Ishikawa (cell line): ENCODE measurements at regions not wholly inside any gene's neighbourhood (a gene's known extent, or its start where the extent isn't known, plus 50 kb on each side); places are given as distances from the start of the nearest gene placed in this dataset.

Source experiments
- CEBPB ChIP-seq: IDR thresholded peaks from 2 replicates; pipeline ENCODE4 v1.6.1; 2012
- CREB1 ChIP-seq: IDR thresholded peaks from 2 replicates; pipeline ENCODE4 v1.6.1; 2012; ENCODE audit warnings: low read depth
- EGR1 ChIP-seq: IDR thresholded peaks from 2 replicates; pipeline ENCODE4 v1.6.1; 2012
- EP300 ChIP-seq: IDR thresholded peaks from 2 replicates; pipeline ENCODE4 v1.6.1; 2012; ENCODE audit warnings: borderline replicate concordance
- FOXM1 ChIP-seq: IDR thresholded peaks from 2 replicates; pipeline ENCODE4 v1.6.1; 2012; ENCODE audit warnings: low read depth, borderline replicate concordance
- MAX ChIP-seq: IDR thresholded peaks from 2 replicates; pipeline ENCODE4 v1.6.1; 2012
- NFIC ChIP-seq: IDR thresholded peaks from 2 replicates; pipeline ENCODE4 v1.6.1; 2012
- RAD21 ChIP-seq: IDR thresholded peaks from 2 replicates; pipeline ENCODE4 v1.6.1; 2012; ENCODE audit warnings: low read depth
- TAF1 ChIP-seq: IDR thresholded peaks from 2 replicates; pipeline ENCODE4 v1.6.1; 2012; ENCODE audit warnings: low read depth, mild to moderate bottlenecking
- TCF12 ChIP-seq: IDR thresholded peaks from 2 replicates; pipeline ENCODE4 v1.6.1; 2012; ENCODE audit warnings: low read depth
- TEAD4 ChIP-seq: IDR thresholded peaks from 2 replicates; pipeline ENCODE4 v1.6.1; 2012
- USF1 ChIP-seq: IDR thresholded peaks from 2 replicates; pipeline ENCODE4 v1.6.1; 2012
- YY1 ChIP-seq: IDR thresholded peaks from 2 replicates; pipeline ENCODE4 v1.6.1; 2012; ENCODE audit warnings: low read depth
- ZBTB7A ChIP-seq: IDR thresholded peaks from 2 replicates; pipeline ENCODE4 v1.6.1; 2012; ENCODE audit warnings: low read depth
- TF ChIP-seq, protein P1 (sequence below): IDR thresholded peaks from 2 replicates; pipeline ENCODE4 v1.6.1; 2012; ENCODE audit warnings: low read depth, mild to moderate bottlenecking

DNA sequence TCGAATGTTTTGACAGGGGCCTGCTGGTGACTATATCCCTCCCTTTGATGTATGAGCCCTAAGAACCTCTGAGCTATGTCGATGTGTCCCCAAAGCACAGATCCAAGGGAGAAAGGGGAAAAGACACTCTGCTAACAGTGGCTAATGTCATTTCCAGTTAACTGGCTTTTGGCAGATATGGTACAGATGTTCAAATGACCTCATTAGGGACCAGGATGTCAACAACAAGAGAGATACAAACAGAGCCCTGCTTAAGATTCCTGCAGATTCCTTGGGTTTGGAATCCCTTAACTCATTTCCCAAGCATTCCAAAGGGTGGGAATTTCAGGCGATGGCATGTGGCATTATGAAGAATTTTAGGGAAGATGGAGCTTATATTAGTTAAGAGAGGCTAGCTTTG is 517.3 kb downstream of the SOX6 start:
- TF ChIP-seq TCF12: no peak
- no peak for TF ChIP-seq TAF1
- TF ChIP-seq CREB1: no peak
- TF ChIP-seq NFIC: no peak
- no peak for TF ChIP-seq ZBTB7A
- no peak for TF ChIP-seq RAD21
- no peak for TF ChIP-seq TEAD4
- TF ChIP-seq CEBPB: no peak
- no peak for TF ChIP-seq YY1
- no peak for TF ChIP-seq USF1
- TF ChIP-seq FOXM1: no peak
- no peak for TF ChIP-seq EGR1
- TF ChIP-seq, protein P1, sequence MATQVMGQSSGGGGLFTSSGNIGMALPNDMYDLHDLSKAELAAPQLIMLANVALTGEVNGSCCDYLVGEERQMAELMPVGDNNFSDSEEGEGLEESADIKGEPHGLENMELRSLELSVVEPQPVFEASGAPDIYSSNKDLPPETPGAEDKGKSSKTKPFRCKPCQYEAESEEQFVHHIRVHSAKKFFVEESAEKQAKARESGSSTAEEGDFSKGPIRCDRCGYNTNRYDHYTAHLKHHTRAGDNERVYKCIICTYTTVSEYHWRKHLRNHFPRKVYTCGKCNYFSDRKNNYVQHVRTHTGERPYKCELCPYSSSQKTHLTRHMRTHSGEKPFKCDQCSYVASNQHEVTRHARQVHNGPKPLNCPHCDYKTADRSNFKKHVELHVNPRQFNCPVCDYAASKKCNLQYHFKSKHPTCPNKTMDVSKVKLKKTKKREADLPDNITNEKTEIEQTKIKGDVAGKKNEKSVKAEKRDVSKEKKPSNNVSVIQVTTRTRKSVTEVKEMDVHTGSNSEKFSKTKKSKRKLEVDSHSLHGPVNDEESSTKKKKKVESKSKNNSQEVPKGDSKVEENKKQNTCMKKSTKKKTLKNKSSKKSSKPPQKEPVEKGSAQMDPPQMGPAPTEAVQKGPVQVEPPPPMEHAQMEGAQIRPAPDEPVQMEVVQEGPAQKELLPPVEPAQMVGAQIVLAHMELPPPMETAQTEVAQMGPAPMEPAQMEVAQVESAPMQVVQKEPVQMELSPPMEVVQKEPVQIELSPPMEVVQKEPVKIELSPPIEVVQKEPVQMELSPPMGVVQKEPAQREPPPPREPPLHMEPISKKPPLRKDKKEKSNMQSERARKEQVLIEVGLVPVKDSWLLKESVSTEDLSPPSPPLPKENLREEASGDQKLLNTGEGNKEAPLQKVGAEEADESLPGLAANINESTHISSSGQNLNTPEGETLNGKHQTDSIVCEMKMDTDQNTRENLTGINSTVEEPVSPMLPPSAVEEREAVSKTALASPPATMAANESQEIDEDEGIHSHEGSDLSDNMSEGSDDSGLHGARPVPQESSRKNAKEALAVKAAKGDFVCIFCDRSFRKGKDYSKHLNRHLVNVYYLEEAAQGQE: no peak

GRCh38 chr11:15840966-15841365 is 515.4 kb downstream of the SOX6 start:
- TF ChIP-seq EGR1: no peak

DNA sequence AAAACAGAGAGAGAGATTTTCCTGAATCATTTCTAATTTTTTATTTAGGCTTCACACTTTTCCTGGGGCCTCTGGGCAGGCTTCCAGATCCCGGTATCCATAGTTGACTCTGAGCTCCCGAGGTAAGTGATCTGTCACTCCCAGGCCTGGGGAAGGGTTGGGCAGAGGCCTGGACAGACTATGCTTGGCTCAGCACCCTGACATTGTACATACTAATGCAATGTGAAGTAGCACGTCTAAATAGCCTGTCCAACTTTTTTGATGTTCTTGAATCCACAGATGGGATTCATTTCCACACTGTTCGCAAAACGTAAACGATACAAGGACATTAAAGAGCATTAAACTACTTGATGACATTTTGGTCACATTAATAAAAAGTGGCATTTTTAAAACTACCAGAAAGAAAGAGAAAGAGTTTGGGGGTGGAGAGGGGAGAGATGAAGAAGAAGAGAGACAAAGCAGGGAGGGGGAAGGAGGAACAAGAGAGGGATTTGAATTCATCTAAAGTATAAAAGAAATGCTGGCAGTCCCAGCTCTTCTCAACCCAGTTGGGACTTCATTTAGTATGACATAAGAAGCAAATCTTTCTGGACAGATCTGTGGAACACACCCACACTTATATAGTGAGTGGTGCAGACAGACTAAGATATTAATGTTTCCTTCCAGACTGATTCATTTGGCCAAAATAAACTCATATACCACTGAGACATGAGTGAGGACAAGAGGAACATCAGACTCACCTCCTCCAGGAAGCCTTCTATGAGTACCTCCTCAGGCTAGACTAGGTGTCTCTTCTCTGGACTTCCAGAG is 514.2 kb downstream of the SOX6 start:
- TF ChIP-seq TCF12: no peak
- no peak for TF ChIP-seq MAX
- TF ChIP-seq ZBTB7A: no peak
- TF ChIP-seq EGR1: no peak
- TF ChIP-seq FOXM1: no peak
- no peak for TF ChIP-seq USF1
- TF ChIP-seq NFIC: no peak
- no peak for TF ChIP-seq TAF1
- no peak for TF ChIP-seq RAD21
- TF ChIP-seq CREB1: no peak
- TF ChIP-seq, protein P1: no peak
- no peak for TF ChIP-seq EP300
- no peak for TF ChIP-seq TEAD4
- TF ChIP-seq CEBPB: no peak
- TF ChIP-seq YY1: no peak

DNA sequence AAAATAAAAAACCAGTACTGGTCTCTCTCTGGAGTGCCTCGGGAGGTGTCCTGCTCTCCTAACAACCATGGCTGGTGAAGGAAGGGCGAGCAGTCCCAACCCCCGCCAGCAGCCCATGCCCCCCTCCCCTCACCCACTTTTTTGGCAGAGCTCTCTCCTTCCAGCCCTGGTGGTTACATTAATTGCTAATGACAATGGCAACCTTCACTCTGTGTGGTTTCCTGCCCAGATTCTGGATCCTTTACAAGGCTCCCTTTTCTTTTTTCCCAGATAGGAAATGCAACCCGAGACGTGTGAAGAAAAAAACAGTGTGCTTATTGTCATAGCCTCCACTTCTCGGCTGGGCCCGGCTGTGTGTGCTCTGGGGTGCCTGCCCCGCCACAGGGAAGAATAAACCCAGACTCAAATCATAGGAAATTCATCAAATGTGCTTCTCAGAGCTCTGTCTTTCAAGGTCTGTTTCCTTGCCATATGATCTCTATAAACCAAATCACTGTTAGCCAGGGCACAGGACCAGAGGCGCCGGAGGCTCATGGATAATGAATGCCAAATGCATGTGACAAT is 513.0 kb downstream of the SOX6 start:
- TF ChIP-seq MAX (peak; percentile 40; the same call in 1 of the 2 replicates), CREB1 (no peak), YY1 (no peak), TCF12 (no peak), EP300 (peak; percentile 55; the same call in 1 of the 2 replicates), CEBPB (no peak), NFIC (peak; percentile 82), TAF1 (no peak), TEAD4 (no peak)
- TF ChIP-seq, protein P1: no peak

- TF ChIP-seq EGR1 (no peak), FOXM1 (no peak), TEAD4 (no peak), EP300 (no peak), TCF12 (no peak), TAF1 (no peak), ZBTB7A (no peak), NFIC (no peak), USF1 (no peak), CEBPB (no peak), YY1 (no peak)
These were observed 511.1 kb downstream of the SOX6 start for GRCh38 chr11:15845261-15845660.
